ENCODE measurements at regions not wholly inside any gene's neighbourhood (a gene's known extent, or its start where the extent isn't known, plus 50 kb on each side); places are given as distances from the start of the nearest gene placed in this dataset.

- Histone ChIP-seq H3K9me3 (no peaks in the 10 kb centered on the region), H3K27ac (no peak overlapping the region), H3K4me3 (no peak overlapping the region), H3K27me3 (no peaks in the 10 kb centered on the region), H3K36me3 (no peaks in the 10 kb centered on the region), H3K4me1 (no peaks in the 10 kb centered on the region)
- DNase-seq (ENCODE audit: low spot score) = no peak
- TF ChIP-seq, protein P1, sequence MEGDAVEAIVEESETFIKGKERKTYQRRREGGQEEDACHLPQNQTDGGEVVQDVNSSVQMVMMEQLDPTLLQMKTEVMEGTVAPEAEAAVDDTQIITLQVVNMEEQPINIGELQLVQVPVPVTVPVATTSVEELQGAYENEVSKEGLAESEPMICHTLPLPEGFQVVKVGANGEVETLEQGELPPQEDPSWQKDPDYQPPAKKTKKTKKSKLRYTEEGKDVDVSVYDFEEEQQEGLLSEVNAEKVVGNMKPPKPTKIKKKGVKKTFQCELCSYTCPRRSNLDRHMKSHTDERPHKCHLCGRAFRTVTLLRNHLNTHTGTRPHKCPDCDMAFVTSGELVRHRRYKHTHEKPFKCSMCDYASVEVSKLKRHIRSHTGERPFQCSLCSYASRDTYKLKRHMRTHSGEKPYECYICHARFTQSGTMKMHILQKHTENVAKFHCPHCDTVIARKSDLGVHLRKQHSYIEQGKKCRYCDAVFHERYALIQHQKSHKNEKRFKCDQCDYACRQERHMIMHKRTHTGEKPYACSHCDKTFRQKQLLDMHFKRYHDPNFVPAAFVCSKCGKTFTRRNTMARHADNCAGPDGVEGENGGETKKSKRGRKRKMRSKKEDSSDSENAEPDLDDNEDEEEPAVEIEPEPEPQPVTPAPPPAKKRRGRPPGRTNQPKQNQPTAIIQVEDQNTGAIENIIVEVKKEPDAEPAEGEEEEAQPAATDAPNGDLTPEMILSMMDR (IDR thresholded peaks at IDR 0.05) = no peak
Observed at GRCh38 chr11:70522309-70522592, 123.9 kb downstream of the CTTN start.

DNA sequence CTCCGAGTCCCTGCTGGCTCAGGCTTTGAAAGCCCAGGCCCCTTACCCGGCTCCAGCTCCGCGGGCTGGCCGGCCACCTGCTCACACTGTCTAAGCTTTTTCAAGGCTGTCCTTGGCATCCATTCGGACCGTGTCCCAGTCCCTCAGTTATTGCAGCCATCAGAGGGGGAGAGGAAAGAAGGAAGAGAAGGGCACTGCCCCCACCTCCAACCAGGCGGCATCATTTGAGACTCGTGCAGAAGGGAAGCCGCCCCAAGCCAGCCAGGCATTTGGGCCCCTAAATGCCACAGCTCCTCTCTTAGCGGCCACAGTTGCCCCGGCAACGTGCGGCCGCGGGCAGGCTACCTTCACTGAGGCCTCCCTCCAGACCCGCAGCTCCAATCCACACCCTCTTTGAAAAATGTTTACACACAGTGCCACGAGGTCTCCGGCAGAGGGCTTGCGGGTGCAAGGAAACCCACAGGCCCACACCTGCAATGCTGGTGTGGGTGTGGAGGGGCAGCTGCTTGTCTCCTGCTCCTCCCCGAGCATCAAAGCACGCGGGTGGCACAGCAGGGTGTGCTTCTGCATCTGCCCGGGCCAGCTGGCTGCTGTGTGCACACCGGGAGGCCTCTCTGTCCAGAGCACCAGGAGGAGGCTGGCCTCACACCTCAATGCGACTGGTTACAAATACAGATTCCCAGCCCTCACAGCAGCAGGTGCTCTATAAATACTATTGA, 124.4 kb downstream of the CTTN start:
- TF ChIP-seq, protein P1 (IDR thresholded peaks at IDR 0.05) = no peak
- no peaks in the 10 kb centered on the region for H3K4me1 ChIP-seq

GRCh38 chr11:70523384-70524095, 125.2 kb downstream of the CTTN start:
- Histone ChIP-seq H3K27ac (no peak overlapping the region), H3K4me1 (no peaks in the 10 kb centered on the region), H3K4me3 (no peak overlapping the region), H3K9me3 (no peaks in the 10 kb centered on the region), H3K27me3 (no peaks in the 10 kb centered on the region), H3K36me3 (no peaks in the 10 kb centered on the region)
- no peak for DNase-seq (ENCODE audit: low spot score)
- TF ChIP-seq, protein P1 (IDR thresholded peaks at IDR 0.05) = no peak

More for the DNA sequence above, 124.4 kb downstream of the CTTN start:
- H3K4me3 ChIP-seq = no peak overlapping the region
- DNase-seq (ENCODE audit: low spot score) = no peak
- no peak overlapping the region for H3K27ac ChIP-seq
- no peaks in the 10 kb centered on the region for H3K36me3 ChIP-seq
- H3K9me3 ChIP-seq = no peaks in the 10 kb centered on the region
- no peaks in the 10 kb centered on the region for H3K27me3 ChIP-seq

GRCh38 chr11:70524096-70524922, 126.0 kb downstream of the CTTN start:
- no peaks in the 10 kb centered on the region for H3K9me3 ChIP-seq
- H3K4me3 ChIP-seq = no peak overlapping the region
- no peaks in the 10 kb centered on the region for H3K36me3 ChIP-seq
- no peaks in the 10 kb centered on the region for H3K27me3 ChIP-seq
- no peak overlapping the region for H3K27ac ChIP-seq
- no peaks in the 10 kb centered on the region for H3K4me1 ChIP-seq
- TF ChIP-seq, protein P1 (IDR thresholded peaks at IDR 0.05) = no peak
- DNase-seq (ENCODE audit: low spot score) = no peak

DNA sequence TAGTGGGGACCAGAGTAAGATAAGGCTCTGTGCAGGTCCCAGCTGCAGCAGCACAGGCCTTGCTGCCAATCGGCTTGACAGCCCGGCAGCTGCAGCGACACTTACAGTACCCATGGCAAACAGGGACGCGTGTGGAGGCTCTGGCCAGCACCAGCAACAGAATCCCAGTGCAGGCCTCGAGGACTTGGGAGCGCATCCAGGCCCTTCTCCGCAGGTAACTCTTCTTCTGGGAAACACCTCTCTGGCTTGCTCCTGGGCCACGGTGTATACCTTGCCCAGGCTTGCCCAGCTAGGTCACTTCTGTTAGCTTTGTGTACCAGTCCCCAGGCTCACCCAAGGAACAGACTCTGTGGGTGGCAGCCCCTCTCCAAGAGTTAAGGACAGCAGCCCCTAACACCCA, 126.7 kb downstream of the CTTN start:
- Histone ChIP-seq H3K27me3 (no peaks in the 10 kb centered on the region), H3K9me3 (no peaks in the 10 kb centered on the region), H3K27ac (no peak overlapping the region), H3K4me1 (no peaks in the 10 kb centered on the region), H3K4me3 (no peak overlapping the region), H3K36me3 (no peaks in the 10 kb centered on the region)
- DNase-seq (ENCODE audit: low spot score) = no peak
- TF ChIP-seq, protein P1 (IDR thresholded peaks at IDR 0.05) = no peak

Measured in right atrium auricular region (tissue), 2 donors.